ENCODE measurements at regions not wholly inside any gene's neighbourhood (a gene's known extent, or its start where the extent isn't known, plus 50 kb on each side); places are given as distances from the start of the nearest gene placed in this dataset.
"Not testable (repeated sequence)": the region's sequence is repeated elsewhere in the genome, so short reads cannot be mapped to it uniquely, and the experiment has no call there.

DNA sequence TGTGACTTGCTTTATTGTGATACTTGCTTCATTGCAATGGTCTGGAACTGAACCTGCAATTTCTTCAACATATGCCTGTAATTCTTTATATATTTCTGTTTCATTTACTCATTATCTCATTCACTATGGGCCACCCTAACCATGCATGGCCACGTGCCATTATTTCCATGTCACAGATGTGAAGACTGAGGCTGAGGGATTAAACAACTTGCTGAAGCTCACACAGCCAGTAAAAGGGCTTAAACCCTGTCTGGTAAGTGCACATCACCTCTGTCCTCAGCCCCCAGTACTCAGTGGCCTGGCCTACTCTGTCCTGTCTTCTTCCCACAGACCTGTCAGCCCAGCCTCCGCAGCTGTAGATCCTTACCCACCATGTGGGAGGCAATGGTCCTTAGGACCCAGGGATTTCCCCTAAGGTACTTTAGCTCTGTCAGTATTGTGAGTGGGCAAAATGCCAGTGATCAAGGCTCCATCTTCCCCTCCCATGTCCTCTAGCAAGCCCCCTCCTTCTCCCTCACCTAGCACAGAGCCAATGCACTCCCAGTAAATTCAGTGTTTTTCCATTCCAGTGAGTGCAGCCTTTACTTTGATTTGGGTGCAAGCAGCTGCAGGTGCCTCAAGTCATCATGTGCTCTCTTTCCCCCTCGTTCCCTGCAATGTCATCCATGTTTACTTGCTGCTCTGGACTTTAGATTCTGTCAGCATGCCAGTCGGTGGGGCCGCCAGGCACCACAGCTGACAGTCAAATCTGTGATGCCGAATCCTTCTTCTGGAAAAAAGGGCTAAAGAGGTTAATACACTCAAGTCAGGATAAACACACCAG, 228.2 kb upstream of the PROX1 start:
- DNase-seq: no peak

DNA sequence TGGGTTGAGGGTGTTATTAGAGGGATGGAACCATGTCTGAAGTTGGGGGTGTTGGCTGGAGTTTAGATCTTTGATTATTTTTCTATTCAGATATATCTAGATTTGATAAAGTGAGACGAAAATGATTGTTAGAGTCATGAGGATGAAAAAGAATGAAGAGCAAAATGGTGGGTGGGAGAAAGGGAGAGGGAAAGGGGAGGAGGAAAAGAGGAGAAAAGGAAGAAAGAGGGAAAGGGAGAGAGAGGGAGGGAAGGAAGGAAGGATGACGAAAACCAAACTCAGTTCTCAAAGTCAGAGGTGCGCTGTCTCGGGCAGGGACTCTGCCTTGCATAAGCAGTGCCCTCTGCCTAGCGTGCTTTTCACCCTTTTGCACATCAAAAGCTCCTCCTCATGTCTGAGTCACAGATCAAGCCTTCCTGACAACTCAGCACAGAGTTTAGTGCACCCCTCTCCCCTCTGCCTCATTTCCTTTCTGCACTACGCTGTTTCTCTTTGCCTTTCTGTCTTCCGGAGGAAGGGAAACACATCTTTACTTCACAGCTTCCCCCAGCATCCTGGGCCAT, 225.8 kb upstream of the PROX1 start:
- no peak for DNase-seq

DNA sequence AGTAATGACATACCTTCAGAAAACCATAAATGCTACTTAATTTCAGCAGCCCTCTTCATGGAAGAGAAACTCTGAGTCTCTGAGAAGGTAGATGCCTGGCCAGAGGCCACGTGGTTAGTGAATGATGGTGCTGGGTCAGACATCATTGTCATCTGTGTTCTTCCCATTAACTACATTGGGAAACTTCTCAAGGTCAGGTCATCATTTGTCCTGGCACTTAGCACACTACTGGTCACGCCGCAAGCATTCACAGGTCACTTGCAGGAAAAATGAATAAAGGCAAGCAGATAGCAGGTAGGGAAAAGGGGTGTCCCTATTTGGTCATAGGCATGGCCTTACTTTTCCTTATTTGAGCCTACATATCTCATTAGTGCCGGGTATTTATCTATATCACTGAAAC, 220.1 kb upstream of the PROX1 start:
- no peak for DNase-seq

DNA sequence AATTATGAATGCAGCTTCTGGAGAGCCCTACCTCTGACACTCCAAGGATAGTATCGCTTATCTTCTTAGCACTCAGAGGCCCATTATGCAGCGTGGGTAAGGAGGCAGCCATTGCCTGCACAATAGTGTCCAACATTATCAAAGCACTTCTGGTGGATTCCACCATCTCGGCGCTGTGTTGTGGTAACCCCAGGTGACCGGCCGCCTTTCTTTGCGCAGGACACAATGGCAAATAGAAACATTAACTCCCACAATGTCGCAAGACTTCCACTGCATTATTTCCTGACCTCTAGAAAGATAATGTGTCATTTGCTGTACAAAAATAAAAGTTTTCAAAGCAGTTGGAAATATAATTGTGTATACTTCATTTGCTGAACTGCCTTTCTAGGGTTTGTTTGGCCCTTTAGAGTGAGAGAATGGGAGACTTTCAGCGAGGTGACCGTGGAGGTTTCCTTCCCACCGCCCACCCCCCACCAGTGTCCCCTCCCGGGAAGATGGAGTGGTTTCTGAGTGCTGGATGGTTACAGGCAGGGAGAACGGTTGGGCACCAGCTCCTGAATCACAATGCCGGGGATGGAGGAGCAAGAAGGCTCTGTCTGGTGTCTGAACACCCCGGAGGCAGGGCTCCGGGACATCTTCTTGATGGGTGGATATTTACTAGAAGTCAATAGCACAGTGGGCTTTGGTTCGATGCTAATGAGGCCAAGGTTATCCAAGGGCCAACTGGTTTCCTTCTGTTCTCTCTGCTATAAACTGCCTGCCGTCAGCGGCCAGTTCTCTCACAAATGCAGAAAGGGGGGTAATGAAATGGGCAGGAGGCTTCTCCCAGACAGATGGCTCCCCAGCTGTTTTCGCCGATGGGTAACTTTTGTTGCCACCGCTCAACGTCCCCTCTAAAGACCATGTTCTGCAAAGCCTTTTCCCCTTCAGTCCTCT, 215.4 kb upstream of the PROX1 start:
- DNase-seq: no peak

DNA sequence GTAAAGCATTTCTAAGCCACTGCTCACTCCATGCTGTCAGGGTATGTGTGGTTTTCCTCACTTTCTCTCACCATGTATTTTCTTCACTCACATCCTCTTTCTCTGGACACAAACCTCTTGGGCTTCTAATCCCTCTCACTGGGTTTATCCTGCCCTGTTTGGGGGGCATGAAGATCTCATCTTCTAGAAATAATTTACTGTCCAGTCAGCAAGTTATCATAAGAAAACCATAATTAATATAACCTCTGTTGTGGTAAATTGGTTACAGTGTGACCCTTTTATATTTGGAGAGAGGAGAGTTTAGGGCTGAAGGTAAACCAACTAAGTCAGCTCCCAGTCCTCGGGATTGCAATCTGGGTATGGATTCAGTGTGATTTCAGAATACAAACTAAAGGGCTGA, 213.8 kb upstream of the PROX1 start:
- no peak for DNase-seq

DNA sequence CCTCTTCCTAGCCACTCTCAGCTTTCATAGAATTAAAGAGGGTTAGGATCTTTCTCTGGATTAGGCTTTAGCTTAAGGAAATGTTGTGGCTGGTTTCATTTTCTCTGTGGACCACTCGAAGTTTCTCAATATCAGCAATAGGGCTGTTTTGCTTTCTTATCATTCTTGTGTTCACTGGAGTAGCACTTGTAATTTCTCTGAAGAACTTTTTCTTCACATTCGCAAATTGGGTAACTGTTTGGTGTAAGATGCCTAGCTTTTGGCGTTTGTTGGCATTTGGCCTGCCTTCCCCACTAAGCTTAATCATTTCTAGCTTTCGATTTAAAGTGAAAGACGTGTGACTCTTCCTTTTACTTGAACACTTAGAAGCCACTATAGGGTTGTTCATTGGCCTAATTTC, 210.8 kb upstream of the PROX1 start:
- no peak for DNase-seq

DNA sequence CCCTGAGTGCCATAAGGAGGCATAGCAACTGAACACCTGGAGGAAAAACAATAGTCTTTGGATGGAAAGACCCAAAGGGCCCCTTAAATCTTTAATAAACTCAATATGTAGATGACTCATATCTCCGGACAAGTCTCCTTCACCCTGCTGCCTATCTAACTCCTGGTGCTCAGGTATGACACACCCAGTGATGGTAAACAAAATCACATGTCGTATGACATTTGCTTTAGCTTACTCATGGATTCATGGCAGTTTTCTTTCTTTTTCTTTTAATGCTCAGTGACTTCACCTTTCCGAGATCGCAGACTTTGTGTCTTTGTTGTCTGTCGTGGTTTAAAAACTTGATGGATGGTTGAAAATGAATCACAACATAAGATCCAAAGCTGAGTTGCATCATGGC, 208.5 kb upstream of the PROX1 start:
- DNase-seq: no peak

DNA sequence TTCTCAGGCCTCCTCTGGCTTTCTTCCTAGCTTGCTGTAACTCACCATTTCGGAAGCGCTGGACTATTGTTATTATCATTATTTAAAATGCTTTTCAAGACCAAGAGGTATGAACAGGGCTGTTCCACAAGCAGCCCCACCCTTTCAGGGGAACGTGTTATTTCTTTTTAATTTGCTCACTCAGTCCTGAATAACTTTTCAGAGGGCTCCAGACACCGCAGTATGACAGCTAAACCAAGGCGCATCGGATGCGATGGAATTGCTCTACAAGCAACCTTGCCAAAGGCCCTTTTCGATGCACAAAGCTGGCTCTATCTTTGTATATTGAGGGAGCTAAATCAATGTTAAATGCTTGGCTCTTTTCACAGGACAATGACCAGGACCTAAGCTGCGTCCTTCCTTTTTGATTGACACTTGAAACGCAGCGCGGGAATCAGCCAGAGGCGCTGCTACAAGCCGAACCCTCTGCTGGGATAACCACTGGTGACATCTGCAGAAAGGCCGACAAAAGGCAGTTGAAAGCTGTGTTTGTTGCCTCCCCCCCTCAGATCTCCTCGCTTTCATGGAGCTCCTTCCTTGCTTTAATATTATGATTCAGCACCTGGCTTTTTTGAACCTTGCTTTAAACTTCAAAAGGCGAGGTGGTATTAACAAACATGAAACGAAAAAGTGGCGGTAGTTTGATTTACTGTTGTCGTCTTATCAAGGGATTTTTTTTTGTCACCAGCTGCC, 204.7 kb upstream of the PROX1 start:
- DNase-seq: no peak

DNA sequence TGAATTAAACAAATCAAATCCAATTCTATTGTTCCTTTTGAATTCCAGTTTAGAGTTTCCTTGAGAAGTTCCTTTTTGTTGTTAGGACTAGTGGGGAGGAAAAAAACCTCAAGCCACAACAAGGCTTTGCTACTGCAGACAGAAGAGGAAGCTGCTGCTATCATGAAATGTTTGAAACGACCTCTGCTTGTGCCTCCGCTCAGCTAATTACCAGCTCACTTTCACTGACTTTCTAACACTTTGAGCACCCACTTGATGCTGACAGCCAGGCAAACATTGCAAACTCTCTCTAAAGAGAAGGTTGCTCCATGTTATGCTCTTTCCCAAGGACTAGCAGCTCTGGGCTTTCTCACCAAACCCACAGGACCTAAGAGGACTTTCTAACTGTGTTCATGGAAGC, 203.9 kb upstream of the PROX1 start:
- no peak for DNase-seq

DNA sequence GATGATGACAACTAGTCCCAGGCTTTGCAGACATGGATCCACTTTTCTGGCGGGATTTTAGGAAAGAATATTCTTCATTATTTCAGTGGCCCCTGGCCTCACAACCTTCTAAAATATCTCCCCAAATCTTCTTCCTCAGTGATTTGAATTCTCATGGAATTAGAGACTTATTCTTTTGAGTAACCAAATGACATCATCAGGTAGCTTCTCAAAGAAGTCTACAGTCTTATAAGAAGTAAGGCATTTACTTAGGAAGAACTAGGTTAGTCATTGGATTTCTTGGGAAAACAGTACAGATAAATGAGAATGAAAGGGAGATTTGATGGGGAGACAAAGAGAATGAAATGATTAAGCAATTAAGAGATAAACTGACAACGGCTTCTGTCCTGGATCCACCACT, 201.1 kb upstream of the PROX1 start:
- no peak for DNase-seq

DNA sequence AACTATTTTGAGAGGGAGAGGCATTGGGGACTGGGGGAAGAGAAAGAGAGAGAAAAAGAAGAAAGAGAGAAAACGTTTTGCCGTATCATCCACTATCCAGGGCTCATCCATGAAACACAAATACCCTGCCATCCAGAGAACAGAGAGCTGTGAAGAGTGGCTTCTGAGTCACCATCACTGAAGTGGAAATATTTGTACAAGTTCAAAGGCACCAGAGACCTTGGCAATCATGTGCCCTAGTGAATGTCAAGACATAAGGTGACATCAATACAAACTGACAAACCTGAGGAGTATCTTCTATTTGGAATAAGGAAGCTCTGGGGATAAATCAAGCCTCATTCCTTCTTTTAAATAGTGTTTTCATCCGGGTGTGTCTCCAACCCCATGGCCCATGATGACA, 197.2 kb upstream of the PROX1 start:
- no peak for DNase-seq

DNA sequence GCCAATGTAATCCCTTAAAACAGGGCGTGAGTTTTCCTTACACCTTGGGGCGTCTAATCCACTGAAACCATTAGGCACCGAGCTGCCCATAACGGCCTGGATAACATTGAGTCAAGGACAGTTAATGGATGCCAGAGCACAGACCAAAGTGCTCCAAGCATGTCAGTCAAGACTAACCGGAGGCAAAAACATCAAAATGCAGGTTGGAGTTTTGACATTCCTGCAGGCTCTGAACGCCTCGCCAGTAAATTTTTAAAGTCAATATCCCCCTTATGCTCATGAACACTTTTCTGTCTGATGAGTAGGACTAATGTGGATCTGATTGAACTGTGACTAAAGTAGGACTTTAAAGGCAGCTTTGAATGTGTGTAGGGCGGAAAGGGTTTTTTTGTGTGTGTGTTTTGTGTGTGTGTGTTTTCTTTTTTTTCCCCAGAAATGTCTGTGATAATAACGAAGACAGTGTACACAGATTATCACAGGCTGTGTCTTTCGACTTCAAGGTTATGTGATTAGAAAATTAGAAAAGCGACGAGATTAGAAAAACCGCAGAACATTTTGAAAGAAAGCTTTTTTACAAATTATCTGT, 194.2 kb upstream of the PROX1 start:
- DNase-seq: no peak

DNA sequence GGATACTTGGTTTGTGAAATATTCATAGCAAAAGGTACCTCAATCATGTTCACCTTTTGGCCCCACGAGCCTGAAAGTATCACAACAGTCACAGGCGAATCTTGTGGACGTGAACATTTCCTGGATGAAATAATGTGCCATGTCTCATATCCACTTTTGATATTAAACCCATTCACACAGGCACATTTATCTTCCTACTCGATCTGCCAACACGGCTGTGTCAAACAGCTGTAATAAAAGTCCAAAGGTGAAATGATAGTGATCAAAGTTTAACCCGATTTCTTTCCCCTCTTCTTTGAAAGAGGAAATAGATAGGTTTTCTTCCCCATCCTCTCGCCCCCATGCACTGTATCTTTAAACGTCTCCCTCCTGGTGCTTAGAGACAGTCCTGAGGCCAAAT, 191.2 kb upstream of the PROX1 start:
- no peak for DNase-seq

DNA sequence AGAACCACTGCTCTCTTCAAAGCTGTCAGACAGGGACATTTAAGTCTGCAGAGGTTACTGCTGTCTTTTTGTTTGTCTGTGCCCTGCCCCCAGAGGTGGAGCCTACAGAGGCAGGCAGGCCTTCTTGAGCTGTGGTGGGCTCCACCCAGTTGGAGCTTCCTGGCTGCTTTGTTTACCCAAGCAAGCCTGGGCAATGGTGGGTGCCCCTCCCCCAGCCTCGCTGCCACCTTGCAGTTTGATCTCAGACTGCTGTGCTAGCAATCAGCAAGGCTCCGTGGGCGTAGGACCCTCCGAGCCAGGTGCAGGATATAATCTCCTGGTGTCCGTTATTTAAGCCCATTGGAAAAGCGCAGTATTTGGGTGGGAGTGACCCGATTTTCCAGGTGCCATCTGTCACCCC, 179.5 kb upstream of the PROX1 start:
- DNase-seq: not testable (repeated sequence)

DNA sequence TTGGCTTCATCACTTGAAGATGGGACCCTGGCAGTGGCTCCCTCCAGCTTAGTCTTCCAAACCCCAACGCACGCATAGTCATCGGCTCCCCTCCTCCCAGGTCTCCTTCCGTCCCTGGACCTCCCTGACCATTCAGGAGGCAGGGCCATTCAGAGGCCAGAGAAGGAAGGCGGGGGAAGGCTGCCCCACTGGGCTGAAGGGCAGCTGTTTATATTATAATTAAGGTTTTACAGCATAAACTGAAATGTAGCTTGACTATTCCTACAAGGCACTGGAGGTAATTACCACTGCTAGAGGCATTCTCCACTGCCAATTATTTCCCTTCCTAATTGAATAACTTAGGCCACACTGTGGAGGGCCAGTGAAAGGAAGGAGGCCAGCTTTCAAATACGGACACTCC, 170.6 kb upstream of the PROX1 start:
- no peak for DNase-seq

DNA sequence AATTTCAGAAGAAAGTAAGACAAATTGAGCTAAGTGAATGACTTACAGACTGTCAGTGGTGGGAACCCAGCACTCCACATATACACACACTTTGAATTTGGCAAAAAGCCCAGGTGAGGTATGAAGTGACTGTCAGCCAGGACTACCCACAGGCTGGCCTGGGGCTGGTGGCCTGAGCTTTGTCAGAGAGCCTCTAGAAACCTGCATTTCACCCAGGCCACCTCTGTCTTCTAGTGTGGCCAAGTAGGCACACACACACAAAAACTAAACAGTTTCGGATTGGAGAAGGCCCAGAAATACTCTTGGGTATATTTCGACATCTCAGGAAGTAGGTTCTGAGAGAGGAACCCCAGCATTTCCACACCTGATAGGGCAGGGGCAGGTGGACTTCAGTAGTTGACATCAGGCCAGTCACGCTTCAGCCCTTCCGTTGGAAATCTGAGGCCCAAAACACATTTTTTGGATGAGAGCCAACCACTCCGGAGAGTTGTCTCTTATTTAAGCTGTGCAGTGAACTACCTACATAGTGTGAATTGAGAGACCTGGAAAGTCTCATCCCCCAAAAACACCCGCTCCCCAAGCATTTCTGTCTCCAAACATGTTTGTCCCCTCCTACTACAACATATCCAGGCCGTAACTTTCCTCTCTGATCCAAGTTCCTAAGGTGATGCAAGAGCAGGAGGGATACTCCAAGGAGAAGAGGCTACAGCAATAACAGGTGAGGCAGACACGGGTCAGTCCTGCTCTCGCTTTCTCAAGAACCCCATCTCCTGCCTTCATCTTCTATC, 167.2 kb upstream of the PROX1 start:
- no peak for DNase-seq

DNA sequence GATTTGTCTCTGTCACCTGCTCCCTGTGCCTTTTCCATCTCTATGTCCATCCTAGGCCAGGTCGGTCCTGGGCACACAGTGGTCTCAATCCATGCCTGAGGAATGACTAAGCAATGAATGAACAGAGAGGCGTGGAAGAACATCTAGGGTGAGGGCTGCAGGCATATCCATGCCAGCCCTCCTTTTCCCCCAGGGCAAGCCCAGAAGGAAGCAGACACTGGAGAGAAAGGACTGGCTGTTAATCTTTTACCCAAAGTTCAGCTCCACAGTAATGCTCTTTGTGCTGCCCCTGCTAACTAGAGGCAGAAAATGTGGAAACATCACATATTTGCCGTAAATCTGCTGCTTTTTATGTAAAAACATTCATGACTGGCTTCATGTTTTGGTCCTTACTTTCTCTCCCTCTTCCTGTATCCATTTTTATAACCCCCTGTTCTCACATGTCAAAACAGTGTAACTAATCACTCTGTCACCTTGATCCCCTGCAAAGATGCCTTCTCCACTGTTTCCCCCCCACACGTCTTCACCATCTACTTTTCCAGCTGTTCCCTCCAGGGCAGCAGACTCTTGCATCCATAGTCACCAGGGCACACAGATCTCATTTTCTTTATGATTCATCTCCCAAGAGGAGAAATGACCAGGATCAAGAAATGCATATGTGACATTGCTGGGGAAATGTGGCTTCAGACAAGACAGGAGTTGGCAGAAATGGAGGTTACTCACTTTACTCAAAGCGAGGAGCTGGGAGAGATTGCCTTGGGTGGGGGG, 166.4 kb upstream of the PROX1 start:
- no peak for DNase-seq

DNA sequence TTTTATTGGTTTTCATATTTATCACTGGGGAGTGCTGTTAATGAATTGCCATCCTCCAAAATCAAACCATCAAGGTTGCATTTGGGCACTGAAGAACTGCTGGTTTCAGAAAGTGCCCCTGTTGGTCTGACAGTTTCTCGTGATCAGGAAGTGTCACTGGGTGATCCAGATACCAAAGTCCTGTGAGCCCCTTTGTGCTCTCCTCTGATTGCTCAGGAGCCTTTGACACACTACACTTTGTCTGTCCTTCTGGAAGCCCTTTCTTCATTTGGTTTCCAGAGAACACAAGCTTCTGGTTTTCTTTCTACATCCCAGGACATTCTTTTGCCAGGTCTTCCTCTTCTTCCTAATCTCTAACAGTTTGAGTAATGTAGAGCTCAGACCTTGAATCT, 165.8 kb upstream of the PROX1 start:
- DNase-seq: no peak

DNA sequence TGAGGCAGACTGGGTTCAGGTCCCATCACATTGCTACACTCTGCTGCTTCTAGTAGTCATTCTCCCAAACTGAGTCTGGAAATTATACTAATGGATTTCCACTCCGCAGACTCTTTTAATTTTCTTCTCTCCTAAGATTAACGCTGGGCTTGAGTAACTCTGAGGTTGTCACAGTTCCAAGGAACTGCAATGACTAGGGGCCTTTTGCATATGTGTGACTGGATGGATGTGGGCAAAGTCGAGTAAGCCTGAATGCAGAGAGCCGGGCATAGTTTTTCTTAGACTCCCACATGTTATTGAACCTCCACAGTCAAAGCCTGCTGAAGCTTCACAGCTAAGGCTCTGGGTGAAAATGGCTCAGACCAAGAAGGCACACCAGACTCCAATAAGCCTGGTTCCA, 160.9 kb upstream of the PROX1 start:
- no peak for DNase-seq

DNA sequence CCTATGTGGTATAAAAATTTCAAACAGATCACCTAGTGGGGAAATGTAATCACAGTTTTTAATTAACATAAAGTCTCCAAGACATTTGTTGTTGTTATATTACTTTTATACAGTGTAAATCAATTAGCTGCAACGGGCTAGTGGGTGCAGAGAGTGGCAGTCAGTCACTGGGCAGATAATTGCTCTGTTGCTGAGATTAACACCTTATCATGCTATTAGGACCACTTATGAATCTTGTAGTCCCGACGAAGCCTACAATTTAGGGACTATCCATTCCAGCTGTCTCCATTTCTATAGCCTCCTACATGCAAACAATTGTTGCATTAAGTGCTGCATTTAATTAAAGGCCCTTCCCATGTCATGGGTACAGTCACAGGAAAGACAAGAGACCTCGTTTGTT, 158.9 kb upstream of the PROX1 start:
- DNase-seq: no peak
